NCI-H1417 (cell line): ENCODE measurements at regions not wholly inside any gene's neighbourhood (a gene's known extent, or its start where the extent isn't known, plus 50 kb on each side); places are given as distances from the start of the nearest gene placed in this dataset.
"Not testable (repeated sequence)": the region's sequence is repeated elsewhere in the genome, so short reads cannot be mapped to it uniquely, and the experiment has no call there.

Experiments used
- DNase-seq, 3 experiments: peaks; one replicate each; lab custom pipeline; 2025; lab: John Stamatoyannopoulos, UW

- DNase-seq: no peak
These were observed 568.9 kb upstream of the ANKRD30A start for GRCh38 chr10:36556468-36556867.

DNA sequence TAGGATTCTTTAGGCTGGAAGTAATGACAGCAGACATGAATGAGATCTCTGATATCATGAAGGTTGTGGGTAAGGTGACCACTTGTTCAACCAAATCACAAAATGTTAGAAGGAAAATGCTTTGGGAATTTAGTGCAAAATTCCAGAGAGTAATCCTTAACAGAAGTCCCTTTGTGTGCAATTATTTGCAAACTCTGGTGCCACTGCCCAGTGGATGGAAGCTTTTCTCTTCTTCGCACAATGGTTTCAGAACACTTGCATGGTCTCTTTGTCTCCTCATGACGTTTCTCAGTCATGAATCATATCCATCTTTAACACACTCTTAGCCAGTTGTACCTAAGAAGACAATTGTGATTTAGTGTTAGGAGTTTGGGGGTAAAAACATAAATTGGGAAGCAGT is 570.4 kb upstream of the ANKRD30A start:
- DNase-seq: no peak

GRCh38 chr10:36547965-36548364 is 577.4 kb upstream of the ANKRD30A start:
- DNase-seq: no peak

DNA sequence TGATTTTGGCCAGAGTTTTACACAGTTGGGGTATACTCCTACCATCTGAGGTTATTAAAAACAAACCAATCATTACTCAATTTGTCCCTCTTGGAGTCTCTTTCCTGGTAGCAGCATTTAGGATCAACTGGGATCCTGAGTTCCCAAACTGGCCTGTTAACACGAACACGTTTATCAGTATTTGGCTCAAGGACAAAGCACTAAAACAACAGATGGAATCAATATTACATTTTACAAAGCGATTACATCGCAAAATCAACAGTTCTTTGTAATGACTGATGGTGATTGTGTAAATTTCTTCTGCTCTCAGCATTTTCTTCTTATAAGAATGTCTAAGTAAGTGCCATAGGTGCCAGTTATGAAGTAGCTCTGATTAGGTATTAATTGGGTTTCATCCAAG is 582.9 kb upstream of the ANKRD30A start:
- no peak for DNase-seq

GRCh38 chr10:36540611-36541010 is 584.8 kb upstream of the ANKRD30A start:
- no peak for DNase-seq

DNA sequence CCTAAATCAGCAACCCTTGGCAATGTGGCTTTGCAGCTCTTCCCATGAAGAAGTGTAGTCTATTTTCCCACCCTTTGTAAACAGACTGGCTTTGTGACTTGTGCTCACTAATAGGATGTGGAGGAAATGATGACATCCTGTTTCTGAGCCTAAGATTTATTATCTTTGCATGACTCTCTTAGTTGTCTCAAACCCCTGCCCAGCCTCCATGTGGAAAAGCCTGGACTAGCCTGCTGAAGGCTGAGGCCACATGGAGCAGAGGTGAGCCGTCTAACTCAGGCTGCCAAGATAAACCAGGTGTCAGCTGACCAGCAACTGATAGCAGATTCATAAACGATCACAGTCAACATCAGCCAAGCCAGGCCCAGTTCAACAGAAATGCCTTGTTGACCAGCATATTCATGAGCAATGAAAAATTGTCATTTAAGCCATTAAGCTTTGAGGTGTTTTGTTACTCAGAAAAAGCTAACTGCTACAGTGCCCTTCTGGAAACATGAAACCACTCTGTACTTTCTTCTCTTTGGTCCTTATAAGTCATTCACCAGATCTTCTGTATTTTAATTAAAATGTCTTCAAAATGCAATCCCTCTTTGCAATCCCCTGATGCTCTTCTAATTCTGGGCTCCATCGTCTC is 586.3 kb upstream of the ANKRD30A start:
- DNase-seq: no peak

DNA sequence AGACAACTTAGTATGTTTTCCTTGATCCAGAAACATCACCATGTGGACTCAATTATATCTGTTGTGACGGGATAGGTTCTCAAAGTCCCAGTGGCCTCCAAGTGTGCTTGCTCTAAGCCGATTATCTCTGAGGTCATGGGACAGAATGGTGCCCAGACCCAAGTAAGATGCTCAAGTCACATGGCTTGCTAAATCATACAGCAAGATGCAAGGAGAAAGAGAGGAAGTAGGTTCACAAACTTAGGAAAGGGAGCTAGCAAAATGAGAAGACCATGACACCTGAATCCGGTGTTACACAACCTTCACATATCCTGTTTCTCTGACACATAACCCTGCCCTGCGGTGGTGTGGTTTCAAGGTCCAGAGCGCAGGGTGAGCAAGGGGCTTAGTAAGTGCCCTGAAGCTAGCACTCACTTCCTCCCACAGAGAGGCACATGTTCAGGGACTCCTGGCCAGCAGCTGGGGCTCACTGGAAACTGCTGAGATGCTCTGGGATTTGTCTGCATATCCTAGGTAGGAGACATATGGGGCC is 590.9 kb upstream of the ANKRD30A start:
- no peak for DNase-seq

- DNase-seq: no peak
These were observed 591.5 kb upstream of the ANKRD30A start for GRCh38 chr10:36533861-36534260.

DNA sequence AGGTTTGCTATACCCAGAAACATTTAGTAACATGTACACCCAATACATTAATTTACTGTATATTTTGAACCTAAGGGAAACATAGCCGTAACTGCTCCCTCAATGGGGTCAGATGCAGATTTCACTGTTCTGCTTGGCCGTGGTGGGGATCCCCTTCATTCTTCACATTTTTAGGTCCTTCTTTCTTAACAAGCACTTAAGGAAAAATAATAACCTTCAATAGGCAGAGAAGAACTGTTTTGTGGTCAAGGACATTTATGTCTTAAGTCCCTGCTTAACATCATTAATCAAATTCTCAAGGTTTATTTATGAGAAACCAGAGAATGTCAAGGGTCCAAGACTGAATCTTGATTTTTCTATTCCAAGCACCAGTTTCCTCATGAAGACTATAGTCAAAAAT is 592.1 kb upstream of the ANKRD30A start:
- no peak for DNase-seq

GRCh38 chr10:36531621-36532020 is 593.8 kb upstream of the ANKRD30A start:
- no peak for DNase-seq

DNA sequence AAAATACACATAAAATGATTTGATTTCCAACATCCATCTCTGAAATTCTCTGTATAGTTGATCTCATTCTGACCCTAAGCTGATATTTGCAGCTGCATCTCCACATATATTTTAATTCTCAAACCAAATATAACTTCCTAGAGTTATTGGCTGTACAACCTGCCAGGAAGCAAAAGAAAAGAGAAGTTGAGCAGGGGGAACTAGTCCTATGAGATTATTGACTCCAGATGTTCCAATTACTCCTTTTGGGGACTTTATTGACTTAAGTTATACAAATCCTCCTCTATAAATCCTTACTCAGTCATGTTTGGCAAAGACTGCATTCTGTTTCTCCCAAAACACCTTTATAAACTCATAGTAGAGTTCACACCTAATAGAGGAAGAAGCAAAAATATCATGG is 599.4 kb upstream of the ANKRD30A start:
- no peak for DNase-seq

DNA sequence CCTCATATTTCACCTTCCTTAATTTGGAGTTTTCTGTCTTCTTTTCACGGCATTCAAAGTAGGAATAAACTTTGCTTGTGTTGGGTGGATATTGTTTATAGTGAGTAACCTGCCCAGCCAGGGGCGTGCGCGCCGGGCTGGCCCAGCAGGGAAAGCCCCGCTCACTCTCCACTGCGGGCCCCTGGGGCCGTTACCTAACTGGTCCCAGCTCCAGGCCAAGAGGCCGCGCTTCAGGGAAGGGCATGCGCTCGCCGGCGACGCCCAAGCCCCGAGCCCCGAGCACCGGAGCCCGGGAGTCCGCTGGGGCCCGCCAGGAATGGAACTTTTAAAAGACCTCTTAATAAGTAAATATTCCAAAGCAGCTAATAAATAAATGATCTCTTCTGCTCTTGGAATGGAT is 601.3 kb upstream of the ANKRD30A start:
- DNase-seq: not testable (repeated sequence)

GRCh38 chr10:36519909-36520308 is 605.5 kb upstream of the ANKRD30A start:
- no peak for DNase-seq

- no peak for DNase-seq
These were observed 609.1 kb upstream of the ANKRD30A start for GRCh38 chr10:36516281-36516680.

- DNase-seq: no peak
These were observed 610.1 kb upstream of the ANKRD30A start for GRCh38 chr10:36515319-36515718.

- no peak for DNase-seq
These were observed 617.7 kb upstream of the ANKRD30A start for GRCh38 chr10:36507715-36508114.

DNA sequence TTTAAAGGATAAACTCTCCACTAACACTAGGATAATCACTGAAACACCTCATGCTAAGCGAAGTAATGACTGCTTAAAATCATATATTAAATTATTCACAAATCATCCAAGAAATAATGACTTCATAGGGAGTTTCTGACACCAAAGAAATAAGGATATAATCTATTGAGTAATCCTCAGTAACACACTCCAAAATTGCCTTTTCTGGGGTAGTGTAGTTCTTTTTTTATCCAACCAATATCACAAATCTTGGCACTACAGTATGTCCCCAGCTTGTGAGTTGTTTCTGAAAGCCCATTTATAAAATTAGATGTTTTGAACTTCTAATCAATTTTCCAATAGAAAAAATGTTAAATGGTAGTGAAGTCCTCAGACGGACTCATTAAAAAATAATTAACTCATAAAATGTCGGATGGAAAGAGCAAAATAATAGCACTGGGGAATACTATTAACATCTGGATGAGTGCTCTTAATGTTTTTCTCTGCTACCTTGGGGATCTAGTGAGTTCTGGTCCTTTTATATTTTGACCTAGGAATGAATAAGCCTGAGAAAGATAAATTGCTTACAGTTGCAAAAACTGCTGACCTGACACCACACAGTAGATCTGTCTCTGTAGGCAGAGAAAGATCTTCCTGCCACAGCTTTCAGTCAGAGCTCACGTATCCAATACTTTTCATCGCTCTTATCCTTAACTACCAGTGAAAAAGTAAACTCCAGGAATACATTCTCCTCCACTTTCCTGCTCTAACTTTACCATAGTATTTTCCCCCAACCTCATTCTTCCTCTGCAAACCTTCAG is 618.5 kb upstream of the ANKRD30A start:
- no peak for DNase-seq

GRCh38 chr10:36506261-36506660 is 619.1 kb upstream of the ANKRD30A start:
- no peak for DNase-seq

DNA sequence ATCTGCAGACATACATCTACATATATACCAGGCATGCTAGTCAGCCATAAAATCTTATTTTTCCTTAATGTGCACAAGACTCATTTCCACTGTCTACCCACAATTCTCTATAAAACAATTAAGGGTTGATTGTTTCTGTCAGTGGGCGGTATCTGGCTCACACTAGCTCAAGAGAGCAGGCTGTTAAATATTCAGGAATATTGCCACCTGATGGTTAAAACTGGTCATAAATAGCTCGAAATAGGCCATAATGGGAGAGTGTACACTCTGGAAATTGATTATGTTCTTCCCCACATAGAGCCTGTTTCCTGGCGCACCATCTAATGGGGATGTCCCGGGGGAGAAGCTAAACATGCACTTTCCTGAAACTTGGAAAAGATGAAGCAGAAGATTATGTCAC is 620.6 kb upstream of the ANKRD30A start:
- DNase-seq: no peak

- no peak for DNase-seq
These were observed 625.1 kb upstream of the ANKRD30A start for GRCh38 chr10:36500266-36500665.

- no peak for DNase-seq
These were observed 625.7 kb upstream of the ANKRD30A start for GRCh38 chr10:36499693-36500092.

DNA sequence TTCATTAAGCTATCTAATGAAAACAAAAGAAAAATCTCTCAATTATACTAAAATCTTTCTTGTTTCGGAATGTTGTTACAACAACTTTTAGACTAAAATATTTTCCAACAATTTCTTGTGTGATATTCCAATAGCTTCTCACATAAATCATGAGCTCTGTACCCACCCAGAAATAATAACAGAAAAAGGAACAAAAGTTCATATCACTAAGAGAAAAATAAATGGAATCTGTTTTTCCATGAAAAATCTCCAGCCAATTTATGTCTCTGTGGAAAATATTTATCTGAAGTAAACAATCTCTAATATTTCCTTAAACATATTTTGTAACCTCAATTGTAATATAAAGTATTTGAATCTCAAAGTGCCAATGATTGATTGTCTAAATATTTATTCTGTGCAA is 628.6 kb upstream of the ANKRD30A start:
- DNase-seq: no peak

DNA sequence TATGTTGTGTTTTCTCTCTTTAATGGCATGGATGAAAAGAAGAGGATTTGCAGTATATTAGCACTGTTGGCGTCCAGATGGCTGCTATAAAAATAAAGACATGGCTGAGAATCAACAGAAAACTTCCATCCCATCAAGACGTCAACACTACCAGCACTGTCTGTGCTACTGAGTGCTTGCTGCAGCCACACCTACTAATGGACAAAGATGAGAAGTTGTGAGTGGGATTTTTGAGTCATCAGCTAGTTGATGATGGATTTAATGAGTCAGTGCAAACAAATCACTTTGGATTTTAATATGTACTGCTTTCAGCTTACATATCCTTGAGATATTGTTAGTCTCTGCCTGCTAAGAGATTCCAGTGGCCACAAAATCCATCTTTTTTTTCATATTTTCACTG is 631.0 kb upstream of the ANKRD30A start:
- DNase-seq: no peak

- no peak for DNase-seq
These were observed 631.9 kb upstream of the ANKRD30A start for GRCh38 chr10:36493516-36493880.
